GM12865 (cell line): ENCODE measurements at regions not wholly inside any gene's neighbourhood (a gene's known extent, or its start where the extent isn't known, plus 50 kb on each side); places are given as distances from the start of the nearest gene placed in this dataset.

Source experiments
- DNase-seq: peaks from one replicate; pipeline ENCODE4 v3.0.0; 2010; ENCODE audit warnings: low read depth
- H3K4me3 ChIP-seq: 2 replicates; pipeline ENCODE4 v1.5.1; 2011; ENCODE audit warnings: mild to moderate bottlenecking, low read depth, low read length, control low read depth
- TF ChIP-seq, protein P1 (sequence below): IDR thresholded peaks from 2 replicates; pipeline ENCODE4 v1.5.1; 2011; ENCODE audit warnings: low read length, control low read depth, low read depth, inconsistent platforms; ENCODE audit not compliant: insufficient read depth; ENCODE audit errors: missing control alignments

DNA sequence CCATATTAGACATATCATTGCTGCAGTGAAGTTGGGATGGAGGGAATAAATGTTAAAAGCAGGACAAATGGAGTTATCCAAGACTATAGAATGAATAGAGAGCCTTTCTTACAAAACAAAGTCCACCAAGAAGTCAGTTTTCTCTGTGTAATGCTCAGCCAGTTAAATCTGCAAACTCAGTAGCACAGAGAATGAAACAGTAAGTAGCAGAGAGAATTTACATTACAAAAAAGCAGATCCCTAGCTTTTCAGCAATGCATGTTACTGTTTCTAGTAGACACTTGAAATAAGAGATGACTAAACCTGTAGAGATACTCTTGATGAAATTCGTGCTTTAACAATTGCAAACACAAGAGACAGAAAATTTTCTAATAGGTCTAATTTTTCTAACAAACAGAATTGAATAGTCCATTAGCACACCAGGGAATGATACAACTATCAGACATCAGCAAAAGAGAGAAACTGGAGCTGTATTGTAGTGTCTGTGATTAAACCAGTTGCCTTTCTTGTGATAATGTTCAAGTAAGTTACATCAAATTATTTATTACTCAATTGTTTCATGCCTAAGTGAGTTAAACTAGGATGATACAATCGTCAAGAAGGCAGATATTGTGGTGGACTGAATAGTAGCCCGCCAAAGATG lies 322.2 kb upstream of the DDX18 start:
- no peak overlapping the region for H3K4me3 ChIP-seq
- TF ChIP-seq, protein P1, sequence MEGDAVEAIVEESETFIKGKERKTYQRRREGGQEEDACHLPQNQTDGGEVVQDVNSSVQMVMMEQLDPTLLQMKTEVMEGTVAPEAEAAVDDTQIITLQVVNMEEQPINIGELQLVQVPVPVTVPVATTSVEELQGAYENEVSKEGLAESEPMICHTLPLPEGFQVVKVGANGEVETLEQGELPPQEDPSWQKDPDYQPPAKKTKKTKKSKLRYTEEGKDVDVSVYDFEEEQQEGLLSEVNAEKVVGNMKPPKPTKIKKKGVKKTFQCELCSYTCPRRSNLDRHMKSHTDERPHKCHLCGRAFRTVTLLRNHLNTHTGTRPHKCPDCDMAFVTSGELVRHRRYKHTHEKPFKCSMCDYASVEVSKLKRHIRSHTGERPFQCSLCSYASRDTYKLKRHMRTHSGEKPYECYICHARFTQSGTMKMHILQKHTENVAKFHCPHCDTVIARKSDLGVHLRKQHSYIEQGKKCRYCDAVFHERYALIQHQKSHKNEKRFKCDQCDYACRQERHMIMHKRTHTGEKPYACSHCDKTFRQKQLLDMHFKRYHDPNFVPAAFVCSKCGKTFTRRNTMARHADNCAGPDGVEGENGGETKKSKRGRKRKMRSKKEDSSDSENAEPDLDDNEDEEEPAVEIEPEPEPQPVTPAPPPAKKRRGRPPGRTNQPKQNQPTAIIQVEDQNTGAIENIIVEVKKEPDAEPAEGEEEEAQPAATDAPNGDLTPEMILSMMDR: no peak
- no peak for DNase-seq

DNA sequence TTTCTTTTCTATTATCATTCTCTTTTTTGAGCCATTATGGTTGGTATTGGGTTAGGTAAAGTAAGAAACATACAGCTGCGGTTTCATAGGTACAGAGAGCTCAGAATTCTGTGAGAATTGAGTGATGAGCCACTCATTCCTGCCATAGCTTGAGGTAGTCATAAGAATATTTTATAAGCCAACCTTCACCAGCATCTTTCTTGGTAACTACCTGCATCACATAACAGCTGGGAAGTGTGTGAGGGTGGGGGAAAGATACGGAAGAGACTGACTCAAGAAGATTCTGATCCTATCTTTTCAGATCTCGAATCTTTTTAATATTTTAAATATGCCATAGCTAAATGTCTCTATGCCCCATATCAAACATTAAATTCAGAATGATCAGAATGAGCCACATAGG lies 313.8 kb upstream of the DDX18 start:
- TF ChIP-seq, protein P1: no peak
- no peak for DNase-seq

DNA sequence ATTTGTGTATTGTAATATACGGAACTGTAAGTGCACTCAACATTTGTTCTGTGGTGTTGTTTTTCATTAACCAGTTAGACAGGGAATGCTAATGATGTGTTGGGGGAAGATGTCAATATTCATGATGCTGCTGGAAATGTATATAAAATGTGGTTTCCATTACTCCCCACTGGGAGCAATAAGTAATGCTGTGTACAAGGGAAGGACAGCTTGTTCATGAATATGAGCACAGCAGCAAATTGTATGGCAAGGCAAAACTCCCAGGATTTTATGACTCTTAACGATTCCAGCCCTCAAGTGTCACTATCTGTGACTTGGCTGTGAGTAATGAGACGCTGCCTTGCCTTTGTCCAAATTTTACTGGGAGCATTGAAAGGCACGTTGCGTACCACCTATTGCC lies 312.4 kb upstream of the DDX18 start:
- no peak for DNase-seq
- no peak overlapping the region for H3K4me3 ChIP-seq
- TF ChIP-seq, protein P1: no peak

More for the DNA sequence above, 313.8 kb upstream of the DDX18 start:
- H3K4me3 ChIP-seq: no peak overlapping the region

DNA sequence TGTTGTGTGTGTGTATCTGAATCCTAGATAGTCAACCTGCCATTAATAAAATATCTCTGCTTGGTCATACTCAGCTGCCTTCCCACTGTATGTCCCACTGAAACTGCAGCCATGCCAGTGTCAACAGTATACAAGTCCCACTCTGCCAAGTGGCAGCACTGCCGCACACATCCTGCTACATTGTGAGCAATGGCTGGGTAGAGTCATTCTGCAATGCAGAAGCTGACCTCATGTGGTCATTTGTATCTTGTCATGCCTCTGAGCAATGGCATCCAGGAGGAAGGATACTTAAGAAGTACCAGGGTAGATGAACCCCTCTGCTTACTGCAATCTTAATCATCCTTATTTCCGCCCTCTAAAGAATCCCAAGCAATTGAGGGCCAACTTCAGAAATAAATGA lies 302.2 kb upstream of the DDX18 start:
- TF ChIP-seq, protein P1: no peak
- no peak for DNase-seq
- H3K4me3 ChIP-seq: no peak overlapping the region

DNA sequence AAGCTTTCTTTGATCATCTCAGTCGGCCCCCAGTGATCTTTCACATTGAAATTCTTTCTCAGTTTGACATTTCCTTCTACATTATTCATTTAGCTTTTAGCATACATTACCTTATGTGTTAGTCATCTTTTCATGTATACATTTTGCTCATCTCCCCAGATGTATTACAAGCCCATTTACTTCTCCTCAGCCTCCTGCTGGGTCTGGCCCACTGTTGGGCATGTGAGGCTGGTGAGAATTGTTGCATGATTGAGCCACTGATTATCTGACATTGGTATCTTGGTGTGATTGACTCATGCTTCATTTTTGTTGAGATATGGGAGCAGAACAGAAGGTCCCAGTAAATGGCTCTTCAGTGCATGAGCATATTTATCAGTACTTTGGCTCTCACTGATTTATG lies 300.1 kb upstream of the DDX18 start:
- H3K4me3 ChIP-seq: no peak overlapping the region
- TF ChIP-seq, protein P1: no peak
- no peak for DNase-seq

DNA sequence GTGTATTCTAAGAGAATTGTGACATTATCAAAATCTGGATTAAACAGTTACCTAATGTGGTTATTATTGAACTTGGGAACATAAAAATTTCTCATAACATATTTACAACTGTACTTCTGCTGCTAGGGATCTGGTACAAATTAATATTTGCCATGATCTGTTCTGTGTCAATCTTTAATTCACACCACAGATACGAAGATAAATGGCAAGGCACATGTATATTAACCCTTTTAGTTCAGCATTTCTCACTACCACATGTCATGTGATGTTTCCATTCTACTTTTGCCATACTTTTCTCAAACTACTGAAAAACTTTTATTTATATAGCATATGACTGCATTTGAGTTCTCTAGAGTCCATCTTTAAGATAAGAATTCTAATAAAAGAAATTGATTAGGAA lies 295.3 kb upstream of the DDX18 start:
- DNase-seq: no peak

More for the DNA sequence above, 295.3 kb upstream of the DDX18 start:
- TF ChIP-seq, protein P1: no peak
- H3K4me3 ChIP-seq: no peak overlapping the region
